HG02642 (cell line): ENCODE measurements at regions not wholly inside any gene's neighbourhood (a gene's known extent, or its start where the extent isn't known, plus 50 kb on each side); places are given as distances from the start of the nearest gene placed in this dataset.
A peak's percentile ranks its signal among the peaks of the same experiment; 100 is the strongest.

ENCODE experiments used
- ATAC-seq: cut with Tn5 transposase; IDR thresholded peaks from one replicate; pipeline ENCODE4 v1.9.1; 2021; ENCODE audit warnings: mild to moderate bottlenecking; ENCODE audit not compliant: unreplicated experiment, poor library complexity

GRCh38 chr6:62492192-62492822 is 206.3 kb upstream of the KHDRBS2 start:
- no peak for ATAC-seq

- no peak for ATAC-seq
These were observed 194.5 kb upstream of the KHDRBS2 start for GRCh38 chr6:62480544-62480943.

- ATAC-seq, result no peak
These were observed 193.7 kb upstream of the KHDRBS2 start for GRCh38 chr6:62479697-62480220.

- ATAC-seq, result no peak
These were observed 188.8 kb upstream of the KHDRBS2 start for GRCh38 chr6:62474793-62475192.

- ATAC-seq, result no peak
These were observed 180.6 kb upstream of the KHDRBS2 start for GRCh38 chr6:62466607-62467006.

GRCh38 chr6:62465206-62465605 is 179.2 kb upstream of the KHDRBS2 start:
- ATAC-seq, result no peak

- no peak for ATAC-seq
These were observed 166.6 kb upstream of the KHDRBS2 start for GRCh38 chr6:62452586-62452985.

GRCh38 chr6:62446647-62447316 is 160.8 kb upstream of the KHDRBS2 start:
- ATAC-seq, result no peak

GRCh38 chr6:62445521-62445920 is 159.5 kb upstream of the KHDRBS2 start:
- no peak for ATAC-seq

- no peak for ATAC-seq
These were observed 155.2 kb upstream of the KHDRBS2 start for GRCh38 chr6:62441182-62441581.

- ATAC-seq, result no peak
These were observed 143.8 kb upstream of the KHDRBS2 start for GRCh38 chr6:62429781-62430180.

- ATAC-seq, result no peak
These were observed 114.7 kb upstream of the KHDRBS2 start for GRCh38 chr6:62400521-62401259.

GRCh38 chr6:62393608-62394007 is 107.6 kb upstream of the KHDRBS2 start:
- ATAC-seq, result no peak

GRCh38 chr6:62392291-62392690 is 106.3 kb upstream of the KHDRBS2 start:
- ATAC-seq, result no peak

GRCh38 chr6:62391358-62391757 is 105.3 kb upstream of the KHDRBS2 start:
- no peak for ATAC-seq

GRCh38 chr6:62390401-62390800 is 104.4 kb upstream of the KHDRBS2 start:
- ATAC-seq, result no peak

- ATAC-seq, result no peak
These were observed 85.6 kb upstream of the KHDRBS2 start for GRCh38 chr6:62371453-62372210.

GRCh38 chr6:62367601-62368000 is 81.6 kb upstream of the KHDRBS2 start:
- ATAC-seq, result peak; percentile 99

- no peak for ATAC-seq
These were observed 76.1 kb upstream of the KHDRBS2 start for GRCh38 chr6:62362097-62362496.

GRCh38 chr6:62357835-62358234 is 71.8 kb upstream of the KHDRBS2 start:
- ATAC-seq, result no peak

GRCh38 chr6:62354261-62354660 is 68.2 kb upstream of the KHDRBS2 start:
- ATAC-seq, result no peak
